HEK293 (cell line): ENCODE measurements at regions not wholly inside any gene's neighbourhood (a gene's known extent, or its start where the extent isn't known, plus 50 kb on each side); places are given as distances from the start of the nearest gene placed in this dataset.
"Not testable (repeated sequence)": the region's sequence is repeated elsewhere in the genome, so short reads cannot be mapped to it uniquely, and the experiment has no call there.

Experiments used
- CTCF ChIA-PET: fragments of 350-600 bp; formaldehyde crosslinking; extraction: SDS; loops from one replicate; lab custom pipeline; 2021; ENCODE audit warnings: antibody characterized with exemption; lab: Yijun Ruan, JAX
- POLR2A ChIA-PET: fragments of 300-600 bp; formaldehyde crosslinking; extraction: SDS; loops from one replicate; lab custom pipeline; 2020; ENCODE audit warnings: antibody characterized with exemption, inconsistent platforms; lab: Yijun Ruan, JAX
- H3K27ac ChIP-seq: fragments of 200-500 bp; sonication (Bioruptor generic); 2 replicates; pipeline ENCODE4 v1.5.1; 2014; ENCODE audit warnings: low read depth, low read length, control low read depth, inconsistent platforms; ENCODE audit errors: extremely low read depth
- H3K36me3 ChIP-seq, 2 experiments: fragments of 200-500 bp in 1 of 2; sonication (Bioruptor generic) in 1 of 2; 1 replicate in 1 of 2; 2 replicates in 1 of 2; pipeline ENCODE4 v1.5.1; 2014 to 2017; ENCODE audit warnings: inconsistent platforms in 2 of 2, low read length in 2 of 2; ENCODE audit not compliant: control insufficient read depth in 2 of 2, insufficient read depth in 1 of 2
- H3K4me1 ChIP-seq: fragments of 200-500 bp; sonication (Bioruptor generic); 2 replicates; pipeline ENCODE4 v1.5.1; 2014; ENCODE audit warnings: mild to moderate bottlenecking, low read length, inconsistent platforms; ENCODE audit not compliant: control insufficient read depth, insufficient read depth
- H3K4me3 ChIP-seq: 2 replicates; pipeline ENCODE4 v1.5.1; 2011; ENCODE audit warnings: low read depth, mild to moderate bottlenecking, control low read depth, low read length, moderate library complexity
- H3K9me3 ChIP-seq: fragments of 200-500 bp; sonication (Bioruptor generic); 2 replicates; pipeline ENCODE4 v1.5.1; 2014; ENCODE audit warnings: low read depth, low read length, inconsistent platforms; ENCODE audit not compliant: control insufficient read depth, insufficient read depth
- ZBTB20 ChIP-seq: fragments of 450-650 bp; formaldehyde crosslinking; IDR thresholded peaks from 2 replicates; pipeline ENCODE4 v1.5.1; 2016; ENCODE audit warnings: missing biosample characterization, missing genetic modification characterization
- ZEB2 ChIP-seq: fragments of 450-650 bp; formaldehyde crosslinking; IDR thresholded peaks from 2 replicates; pipeline ENCODE4 v1.5.1; 2016; ENCODE audit warnings: missing biosample characterization, missing genetic modification characterization
- ZFP3 ChIP-seq: fragments of 450-650 bp; formaldehyde crosslinking; IDR thresholded peaks from 2 replicates; pipeline ENCODE4 v1.5.1; 2016; ENCODE audit warnings: low read depth, missing biosample characterization, missing genetic modification characterization
- ZIC2 ChIP-seq: fragments of 450-650 bp; formaldehyde crosslinking; IDR thresholded peaks from 2 replicates; pipeline ENCODE4 v1.5.1; 2016; ENCODE audit warnings: missing biosample characterization, missing genetic modification characterization
- ZNF140 ChIP-seq: fragments of 450-650 bp; formaldehyde crosslinking; IDR thresholded peaks from 2 replicates; pipeline ENCODE4 v1.5.1; 2016; ENCODE audit warnings: missing biosample characterization, missing genetic modification characterization
- ZNF155 ChIP-seq: fragments of 450-650 bp; formaldehyde crosslinking; IDR thresholded peaks from 2 replicates; pipeline ENCODE4 v1.5.1; 2016; ENCODE audit warnings: missing biosample characterization, missing genetic modification characterization
- ZNF239 ChIP-seq: fragments of 450-650 bp; formaldehyde crosslinking; IDR thresholded peaks from 2 replicates; pipeline ENCODE4 v1.5.1; 2016; ENCODE audit warnings: missing biosample characterization, missing genetic modification characterization
- ZNF266 ChIP-seq: fragments of 450-650 bp; formaldehyde crosslinking; IDR thresholded peaks from 2 replicates; pipeline ENCODE4 v1.5.1; 2016; ENCODE audit warnings: missing biosample characterization, missing genetic modification characterization, low read depth
- ZNF335 ChIP-seq: fragments of 450-650 bp; formaldehyde crosslinking; conservative IDR thresholded peaks from 2 replicates; pipeline ENCODE4 v1.5.1; 2016; ENCODE audit warnings: missing biosample characterization, missing genetic modification characterization
- ZNF350 ChIP-seq: fragments of 450-650 bp; formaldehyde crosslinking; IDR thresholded peaks from 2 replicates; pipeline ENCODE4 v1.5.0; 2017; ENCODE audit warnings: missing biosample characterization, mild to moderate bottlenecking, missing genetic modification characterization
- ZNF391 ChIP-seq: fragments of 450-650 bp; formaldehyde crosslinking; IDR thresholded peaks from 2 replicates; pipeline ENCODE4 v1.5.1; 2016; ENCODE audit warnings: low read depth, missing biosample characterization, missing genetic modification characterization, borderline replicate concordance
- ZNF529 ChIP-seq: fragments of 450-650 bp; formaldehyde crosslinking; IDR thresholded peaks from 2 replicates; pipeline ENCODE4 v1.5.1; 2017; ENCODE audit warnings: missing genetic modification characterization, missing biosample characterization; ENCODE audit not compliant: insufficient replicate concordance
- ZNF623 ChIP-seq: fragments of 450-650 bp; formaldehyde crosslinking; IDR thresholded peaks from 2 replicates; pipeline ENCODE4 v1.5.1; 2016; ENCODE audit warnings: missing biosample characterization, missing genetic modification characterization
- ZNF670 ChIP-seq: fragments of 450-650 bp; formaldehyde crosslinking; IDR thresholded peaks from 2 replicates; pipeline ENCODE4 v1.5.1; 2016; ENCODE audit warnings: missing biosample characterization, missing genetic modification characterization, low read depth
- ZNF701 ChIP-seq: fragments of 450-650 bp; formaldehyde crosslinking; IDR thresholded peaks from 2 replicates; pipeline ENCODE4 v1.5.1; 2016; ENCODE audit warnings: missing biosample characterization, missing genetic modification characterization
- ZNF707 ChIP-seq: fragments of 450-650 bp; formaldehyde crosslinking; IDR thresholded peaks from 2 replicates; pipeline ENCODE4 v1.5.1; 2016; ENCODE audit warnings: missing biosample characterization, missing genetic modification characterization
- ZNF791 ChIP-seq: fragments of 450-650 bp; formaldehyde crosslinking; IDR thresholded peaks from 2 replicates; pipeline ENCODE4 v1.5.1; 2016; ENCODE audit warnings: missing biosample characterization, missing genetic modification characterization
- ZSCAN23 ChIP-seq: fragments of 450-650 bp; formaldehyde crosslinking; IDR thresholded peaks from 2 replicates; pipeline ENCODE4 v1.5.1; 2016; ENCODE audit warnings: missing biosample characterization, missing genetic modification characterization
- TF ChIP-seq, protein P1 (sequence below): fragments of 450-650 bp; formaldehyde crosslinking; IDR thresholded peaks from 2 replicates; pipeline ENCODE4 v1.5.1; 2016; ENCODE audit warnings: missing biosample characterization, missing genetic modification characterization
- TF ChIP-seq, protein P2 (sequence below): fragments of 450-650 bp; formaldehyde crosslinking; IDR thresholded peaks from 2 replicates; pipeline ENCODE4 v1.5.1; 2017; ENCODE audit warnings: missing biosample characterization, missing genetic modification characterization
- TF ChIP-seq, protein P3 (sequence below): fragments of 450-650 bp; formaldehyde crosslinking; IDR thresholded peaks from 2 replicates; pipeline ENCODE4 v1.5.1; 2016; ENCODE audit warnings: missing biosample characterization, missing genetic modification characterization
- TF ChIP-seq, protein P4 (sequence below): fragments of 450-650 bp; formaldehyde crosslinking; IDR thresholded peaks from 2 replicates; pipeline ENCODE4 v1.5.1; 2017; ENCODE audit warnings: missing biosample characterization, mild to moderate bottlenecking, missing genetic modification characterization, moderate library complexity
- TF ChIP-seq, protein P5 (sequence below): fragments of 450-650 bp; formaldehyde crosslinking; IDR thresholded peaks from 2 replicates; pipeline ENCODE4 v1.5.1; 2016; ENCODE audit warnings: missing biosample characterization, missing genetic modification characterization
- TF ChIP-seq, protein P6 (sequence below): fragments of 450-650 bp; IDR thresholded peaks from 2 replicates; pipeline ENCODE4 v1.5.1; 2018; ENCODE audit warnings: missing biosample characterization, mild to moderate bottlenecking, missing genetic modification characterization
- TF ChIP-seq, protein P7 (sequence below): fragments of 450-650 bp; formaldehyde crosslinking; IDR thresholded peaks from 2 replicates; pipeline ENCODE4 v1.5.1; 2016; ENCODE audit warnings: missing biosample characterization, missing genetic modification characterization

DNA sequence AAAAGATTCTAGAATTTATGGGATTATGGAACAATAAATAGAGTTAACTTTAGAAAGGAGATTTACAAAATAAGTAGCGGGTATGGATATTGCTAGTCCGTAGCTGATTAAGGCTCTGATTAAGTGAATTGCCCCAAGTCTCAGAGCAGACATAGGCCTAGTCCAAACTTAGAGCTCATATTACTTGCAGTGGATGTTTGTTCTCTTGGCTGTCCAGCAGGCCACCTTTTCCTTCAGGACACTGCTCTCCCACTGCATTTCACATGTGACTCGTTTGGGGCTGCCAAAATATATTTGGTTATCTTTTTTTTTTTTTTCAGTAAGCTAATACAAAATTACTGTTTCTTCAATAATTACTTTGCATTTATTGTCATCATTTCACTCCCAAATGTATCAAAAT is 76.6 kb downstream of the ARRDC3 start (continued):
- TF ChIP-seq, protein P1, sequence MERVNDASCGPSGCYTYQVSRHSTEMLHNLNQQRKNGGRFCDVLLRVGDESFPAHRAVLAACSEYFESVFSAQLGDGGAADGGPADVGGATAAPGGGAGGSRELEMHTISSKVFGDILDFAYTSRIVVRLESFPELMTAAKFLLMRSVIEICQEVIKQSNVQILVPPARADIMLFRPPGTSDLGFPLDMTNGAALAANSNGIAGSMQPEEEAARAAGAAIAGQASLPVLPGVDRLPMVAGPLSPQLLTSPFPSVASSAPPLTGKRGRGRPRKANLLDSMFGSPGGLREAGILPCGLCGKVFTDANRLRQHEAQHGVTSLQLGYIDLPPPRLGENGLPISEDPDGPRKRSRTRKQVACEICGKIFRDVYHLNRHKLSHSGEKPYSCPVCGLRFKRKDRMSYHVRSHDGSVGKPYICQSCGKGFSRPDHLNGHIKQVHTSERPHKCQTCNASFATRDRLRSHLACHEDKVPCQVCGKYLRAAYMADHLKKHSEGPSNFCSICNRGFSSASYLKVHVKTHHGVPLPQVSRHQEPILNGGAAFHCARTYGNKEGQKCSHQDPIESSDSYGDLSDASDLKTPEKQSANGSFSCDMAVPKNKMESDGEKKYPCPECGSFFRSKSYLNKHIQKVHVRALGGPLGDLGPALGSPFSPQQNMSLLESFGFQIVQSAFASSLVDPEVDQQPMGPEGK (tag by site-specific recombination) = no peak
- TF ChIP-seq ZNF266 (tag by site-specific recombination) (no peak), ZNF239 (tag by site-specific recombination) (no peak), ZNF350 (tag by site-specific recombination) (no peak), ZNF155 (no peak)

DNA sequence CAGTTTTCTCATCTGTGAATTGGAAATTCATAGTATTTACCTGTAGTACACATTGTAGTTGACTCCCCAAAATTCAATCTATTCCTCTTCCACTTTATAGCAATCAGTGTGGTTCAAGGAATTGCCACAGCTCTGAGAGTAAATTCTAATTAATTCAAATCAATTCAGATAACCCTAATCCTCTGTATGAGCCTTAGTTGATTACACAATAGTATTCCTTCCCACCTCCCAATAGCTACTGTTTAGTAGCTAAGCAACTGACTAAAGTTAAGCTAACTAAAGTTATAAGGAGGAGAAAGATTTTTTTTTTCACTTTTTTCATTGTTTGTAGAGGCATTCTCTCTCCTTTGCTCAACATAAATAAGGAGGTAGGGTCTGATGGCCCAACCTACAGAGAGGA is 77.5 kb downstream of the ARRDC3 start:
- H3K27ac ChIP-seq = no peak overlapping the region
- POLR2A ChIA-PET = no interaction called here
- no peak overlapping the region for H3K4me3 ChIP-seq

DNA sequence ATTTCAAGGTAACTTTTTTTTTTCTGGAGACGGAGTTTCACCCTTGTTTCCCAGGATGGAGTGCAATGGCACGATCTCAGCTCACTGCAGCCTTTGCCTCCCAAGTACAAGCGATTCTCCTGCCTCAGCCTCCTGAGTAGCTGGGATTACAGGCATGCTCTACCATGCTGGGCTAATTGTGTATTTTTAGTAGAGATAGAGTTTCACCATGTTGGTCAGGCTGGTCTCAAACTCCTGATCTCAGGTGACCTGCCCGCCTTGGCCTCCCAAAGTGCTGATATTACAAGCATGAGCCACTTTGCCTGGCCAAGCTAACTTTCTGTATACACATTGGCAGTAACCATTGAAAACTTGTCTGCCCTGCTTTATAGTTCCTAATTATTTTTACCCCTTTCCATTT is 79.1 kb downstream of the ARRDC3 start:
- H3K4me3 ChIP-seq, POLR2A ChIA-PET, H3K9me3 ChIP-seq, H3K4me1 ChIP-seq, H3K36me3 ChIP-seq, H3K27ac ChIP-seq: not testable (repeated sequence)
- CTCF ChIA-PET = interaction anchor here (0.7 to 1.7 kb wide), 2 partner anchors 22 to 81 kb away, joined by 3 to 11 read pairs; no protein-coding TSS in a partner anchor

More for the DNA sequence above, 77.5 kb downstream of the ARRDC3 start:
- CTCF ChIA-PET = interaction anchor here (1.1 kb wide), 1 partner anchor 80 kb away, joined by 3 read pairs; no protein-coding TSS in a partner anchor
- Histone ChIP-seq H3K9me3 (no peaks in the 10 kb centered on the region), H3K36me3 (no peaks in the 10 kb centered on the region), H3K4me1 (no peaks in the 10 kb centered on the region)
- TF ChIP-seq, protein P2, sequence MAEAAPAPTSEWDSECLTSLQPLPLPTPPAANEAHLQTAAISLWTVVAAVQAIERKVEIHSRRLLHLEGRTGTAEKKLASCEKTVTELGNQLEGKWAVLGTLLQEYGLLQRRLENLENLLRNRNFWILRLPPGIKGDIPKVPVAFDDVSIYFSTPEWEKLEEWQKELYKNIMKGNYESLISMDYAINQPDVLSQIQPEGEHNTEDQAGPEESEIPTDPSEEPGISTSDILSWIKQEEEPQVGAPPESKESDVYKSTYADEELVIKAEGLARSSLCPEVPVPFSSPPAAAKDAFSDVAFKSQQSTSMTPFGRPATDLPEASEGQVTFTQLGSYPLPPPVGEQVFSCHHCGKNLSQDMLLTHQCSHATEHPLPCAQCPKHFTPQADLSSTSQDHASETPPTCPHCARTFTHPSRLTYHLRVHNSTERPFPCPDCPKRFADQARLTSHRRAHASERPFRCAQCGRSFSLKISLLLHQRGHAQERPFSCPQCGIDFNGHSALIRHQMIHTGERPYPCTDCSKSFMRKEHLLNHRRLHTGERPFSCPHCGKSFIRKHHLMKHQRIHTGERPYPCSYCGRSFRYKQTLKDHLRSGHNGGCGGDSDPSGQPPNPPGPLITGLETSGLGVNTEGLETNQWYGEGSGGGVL (tag by site-specific recombination) = no peak
- no peak for TF ChIP-seq ZNF623 (tag by site-specific recombination)
- TF ChIP-seq ZBTB20 (tag by site-specific recombination) = no peak
- TF ChIP-seq ZNF707 (tag by site-specific recombination) = no peak
- no peak for TF ChIP-seq ZNF335 (tag by site-specific recombination)
- TF ChIP-seq, protein P3, sequence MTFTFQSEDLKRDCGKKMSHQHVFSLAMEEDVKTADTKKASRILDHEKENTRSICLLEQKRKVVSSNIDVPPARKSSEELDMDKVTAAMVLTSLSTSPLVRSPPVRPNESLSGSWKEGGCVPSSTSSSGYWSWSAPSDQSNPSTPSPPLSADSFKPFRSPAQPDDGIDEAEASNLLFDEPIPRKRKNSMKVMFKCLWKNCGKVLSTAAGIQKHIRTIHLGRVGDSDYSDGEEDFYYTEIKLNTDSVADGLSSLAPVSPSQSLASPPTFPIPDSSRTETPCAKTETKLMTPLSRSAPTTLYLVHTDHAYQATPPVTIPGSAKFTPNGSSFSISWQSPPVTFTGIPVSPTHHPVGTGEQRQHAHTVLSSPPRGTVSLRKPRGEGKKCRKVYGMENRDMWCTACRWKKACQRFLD (tag by site-specific recombination) = no peak
- no peak for TF ChIP-seq ZNF140 (tag by site-specific recombination)
- TF ChIP-seq, protein P4, sequence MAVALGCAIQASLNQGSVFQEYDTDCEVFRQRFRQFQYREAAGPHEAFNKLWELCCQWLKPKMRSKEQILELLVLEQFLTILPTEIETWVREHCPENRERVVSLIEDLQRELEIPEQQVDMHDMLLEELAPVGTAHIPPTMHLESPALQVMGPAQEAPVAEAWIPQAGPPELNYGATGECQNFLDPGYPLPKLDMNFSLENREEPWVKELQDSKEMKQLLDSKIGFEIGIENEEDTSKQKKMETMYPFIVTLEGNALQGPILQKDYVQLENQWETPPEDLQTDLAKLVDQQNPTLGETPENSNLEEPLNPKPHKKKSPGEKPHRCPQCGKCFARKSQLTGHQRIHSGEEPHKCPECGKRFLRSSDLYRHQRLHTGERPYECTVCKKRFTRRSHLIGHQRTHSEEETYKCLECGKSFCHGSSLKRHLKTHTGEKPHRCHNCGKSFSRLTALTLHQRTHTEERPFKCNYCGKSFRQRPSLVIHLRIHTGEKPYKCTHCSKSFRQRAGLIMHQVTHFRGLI = no peak
- TF ChIP-seq ZNF529 (tag by site-specific recombination) = no peak
- TF ChIP-seq ZEB2 = no peak
- TF ChIP-seq, protein P5, sequence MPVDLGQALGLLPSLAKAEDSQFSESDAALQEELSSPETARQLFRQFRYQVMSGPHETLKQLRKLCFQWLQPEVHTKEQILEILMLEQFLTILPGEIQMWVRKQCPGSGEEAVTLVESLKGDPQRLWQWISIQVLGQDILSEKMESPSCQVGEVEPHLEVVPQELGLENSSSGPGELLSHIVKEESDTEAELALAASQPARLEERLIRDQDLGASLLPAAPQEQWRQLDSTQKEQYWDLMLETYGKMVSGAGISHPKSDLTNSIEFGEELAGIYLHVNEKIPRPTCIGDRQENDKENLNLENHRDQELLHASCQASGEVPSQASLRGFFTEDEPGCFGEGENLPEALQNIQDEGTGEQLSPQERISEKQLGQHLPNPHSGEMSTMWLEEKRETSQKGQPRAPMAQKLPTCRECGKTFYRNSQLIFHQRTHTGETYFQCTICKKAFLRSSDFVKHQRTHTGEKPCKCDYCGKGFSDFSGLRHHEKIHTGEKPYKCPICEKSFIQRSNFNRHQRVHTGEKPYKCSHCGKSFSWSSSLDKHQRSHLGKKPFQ (tag by site-specific recombination) = no peak
- no peak for TF ChIP-seq ZNF701 (tag by site-specific recombination)
- no peak for TF ChIP-seq ZNF791 (tag by site-specific recombination)
- TF ChIP-seq ZNF391 (tag by site-specific recombination) = no peak
- no peak for TF ChIP-seq ZNF670 (tag by site-specific recombination)
- no peak for TF ChIP-seq ZSCAN23
- TF ChIP-seq ZIC2 = no peak
- no peak for TF ChIP-seq ZFP3 (tag by site-specific recombination)
- TF ChIP-seq, protein P6, sequence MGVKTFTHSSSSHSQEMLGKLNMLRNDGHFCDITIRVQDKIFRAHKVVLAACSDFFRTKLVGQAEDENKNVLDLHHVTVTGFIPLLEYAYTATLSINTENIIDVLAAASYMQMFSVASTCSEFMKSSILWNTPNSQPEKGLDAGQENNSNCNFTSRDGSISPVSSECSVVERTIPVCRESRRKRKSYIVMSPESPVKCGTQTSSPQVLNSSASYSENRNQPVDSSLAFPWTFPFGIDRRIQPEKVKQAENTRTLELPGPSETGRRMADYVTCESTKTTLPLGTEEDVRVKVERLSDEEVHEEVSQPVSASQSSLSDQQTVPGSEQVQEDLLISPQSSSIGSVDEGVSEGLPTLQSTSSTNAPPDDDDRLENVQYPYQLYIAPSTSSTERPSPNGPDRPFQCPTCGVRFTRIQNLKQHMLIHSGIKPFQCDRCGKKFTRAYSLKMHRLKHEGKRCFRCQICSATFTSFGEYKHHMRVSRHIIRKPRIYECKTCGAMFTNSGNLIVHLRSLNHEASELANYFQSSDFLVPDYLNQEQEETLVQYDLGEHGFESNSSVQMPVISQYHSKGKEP (tag by site-specific recombination) = no peak
- TF ChIP-seq, protein P7, sequence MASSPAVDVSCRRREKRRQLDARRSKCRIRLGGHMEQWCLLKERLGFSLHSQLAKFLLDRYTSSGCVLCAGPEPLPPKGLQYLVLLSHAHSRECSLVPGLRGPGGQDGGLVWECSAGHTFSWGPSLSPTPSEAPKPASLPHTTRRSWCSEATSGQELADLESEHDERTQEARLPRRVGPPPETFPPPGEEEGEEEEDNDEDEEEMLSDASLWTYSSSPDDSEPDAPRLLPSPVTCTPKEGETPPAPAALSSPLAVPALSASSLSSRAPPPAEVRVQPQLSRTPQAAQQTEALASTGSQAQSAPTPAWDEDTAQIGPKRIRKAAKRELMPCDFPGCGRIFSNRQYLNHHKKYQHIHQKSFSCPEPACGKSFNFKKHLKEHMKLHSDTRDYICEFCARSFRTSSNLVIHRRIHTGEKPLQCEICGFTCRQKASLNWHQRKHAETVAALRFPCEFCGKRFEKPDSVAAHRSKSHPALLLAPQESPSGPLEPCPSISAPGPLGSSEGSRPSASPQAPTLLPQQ = no peak
